A549 (cell line): ENCODE measurements at regions not wholly inside any gene's neighbourhood (a gene's known extent, or its start where the extent isn't known, plus 50 kb on each side); places are given as distances from the start of the nearest gene placed in this dataset.

Experiments
- BCL3 ChIP-seq: fragments of >200 bp; sonication (Bioruptor Twin); formaldehyde crosslinking; IDR thresholded peaks from 3 replicates; pipeline ENCODE4 v1.6.1; 2016
- BHLHE40 ChIP-seq: IDR thresholded peaks from 2 replicates; pipeline ENCODE4 v1.6.1; 2012; ENCODE audit warnings: low read depth, low read length, inconsistent platforms
- CEBPB ChIP-seq, 2 experiments: fragments of >200 bp in 1 of 2; sonication (Bioruptor Twin) in 1 of 2; formaldehyde crosslinking in 1 of 2; IDR thresholded peaks; 2 replicates each; pipeline ENCODE4 v1.6.1; 2012 to 2016
- MAFK ChIP-seq: fragments of 450-650 bp; IDR thresholded peaks from 2 replicates; pipeline ENCODE4 v1.6.1; 2014; ENCODE audit not compliant: partially characterized antibody
- MAX ChIP-seq: IDR thresholded peaks from 2 replicates; pipeline ENCODE4 v1.6.1; 2012
- MAZ ChIP-seq: fragments of 150-350 bp; IDR thresholded peaks from 2 replicates; pipeline ENCODE4 v1.6.1; 2014; ENCODE audit warnings: antibody characterized with exemption, low read depth, low read length, borderline replicate concordance
- MYC ChIP-seq: IDR thresholded peaks from 2 replicates; pipeline ENCODE4 v1.6.1; 2012; ENCODE audit warnings: mild to moderate bottlenecking, inconsistent platforms, low read length, improper control_type of control experiment, borderline replicate concordance
- POLR2A ChIP-seq: IDR thresholded peaks from 2 replicates; pipeline ENCODE4 v1.6.1; 2012; ENCODE audit warnings: mild to moderate bottlenecking, low read length
- RAD21 ChIP-seq, 2 experiments: fragments of >200 bp in 1 of 2; sonication (Bioruptor Twin) in 1 of 2; formaldehyde crosslinking in 1 of 2; IDR thresholded peaks in 1 of 2; conservative IDR thresholded peaks in 1 of 2; 2 replicates in 1 of 2; 3 replicates in 1 of 2; pipeline ENCODE4 v1.6.1; 2012 to 2018; ENCODE audit warnings: inconsistent platforms in 1 of 2
- RFX5 ChIP-seq: fragments of 450-650 bp; IDR thresholded peaks from 2 replicates; pipeline ENCODE4 v1.7.1; 2014; ENCODE audit warnings: antibody characterized with exemption, mild to moderate bottlenecking, moderate library complexity
- USF2 ChIP-seq: fragments of 450-650 bp; IDR thresholded peaks from 2 replicates; pipeline ENCODE4 v1.6.1; 2014; ENCODE audit warnings: antibody characterized with exemption
- TF ChIP-seq, protein P1 (sequence below): fragments of >200 bp; sonication (Bioruptor Twin); formaldehyde crosslinking; IDR thresholded peaks from 3 replicates; pipeline ENCODE4 v1.5.1; 2016

DNA sequence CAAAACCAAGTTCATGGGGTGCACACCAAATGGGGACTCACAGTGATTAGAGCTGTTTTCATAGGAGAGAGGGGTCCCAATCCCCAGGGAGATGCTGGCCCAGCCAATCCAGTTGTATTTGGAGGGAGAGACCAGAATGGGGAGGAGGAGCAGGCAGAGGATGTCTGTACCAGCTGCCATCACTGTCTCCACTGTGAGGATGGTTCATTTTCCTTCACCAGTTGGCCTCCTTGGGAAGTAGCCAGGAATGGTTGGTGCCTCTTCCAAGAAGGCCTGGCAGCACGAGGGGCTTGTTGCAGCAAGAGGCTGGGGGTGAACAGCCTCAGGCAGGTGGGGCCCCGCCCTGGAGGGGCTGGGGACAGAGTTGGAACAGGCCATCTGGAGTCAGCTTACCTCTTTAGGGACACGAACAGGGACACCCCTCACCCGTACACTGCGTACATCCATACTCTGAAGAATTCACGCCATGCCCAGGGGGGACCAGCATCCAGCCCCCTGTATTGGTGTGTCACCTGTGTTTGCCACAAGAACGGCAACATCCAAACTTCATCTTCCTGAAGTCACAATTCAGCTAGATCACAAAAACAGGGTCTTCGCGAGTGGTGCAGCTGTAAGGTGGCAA lies 161.7 kb upstream of the ZNF236 start:
- no peak for TF ChIP-seq USF2
- TF ChIP-seq RFX5: no peak
- no peak for TF ChIP-seq MAX
- TF ChIP-seq, protein P1, sequence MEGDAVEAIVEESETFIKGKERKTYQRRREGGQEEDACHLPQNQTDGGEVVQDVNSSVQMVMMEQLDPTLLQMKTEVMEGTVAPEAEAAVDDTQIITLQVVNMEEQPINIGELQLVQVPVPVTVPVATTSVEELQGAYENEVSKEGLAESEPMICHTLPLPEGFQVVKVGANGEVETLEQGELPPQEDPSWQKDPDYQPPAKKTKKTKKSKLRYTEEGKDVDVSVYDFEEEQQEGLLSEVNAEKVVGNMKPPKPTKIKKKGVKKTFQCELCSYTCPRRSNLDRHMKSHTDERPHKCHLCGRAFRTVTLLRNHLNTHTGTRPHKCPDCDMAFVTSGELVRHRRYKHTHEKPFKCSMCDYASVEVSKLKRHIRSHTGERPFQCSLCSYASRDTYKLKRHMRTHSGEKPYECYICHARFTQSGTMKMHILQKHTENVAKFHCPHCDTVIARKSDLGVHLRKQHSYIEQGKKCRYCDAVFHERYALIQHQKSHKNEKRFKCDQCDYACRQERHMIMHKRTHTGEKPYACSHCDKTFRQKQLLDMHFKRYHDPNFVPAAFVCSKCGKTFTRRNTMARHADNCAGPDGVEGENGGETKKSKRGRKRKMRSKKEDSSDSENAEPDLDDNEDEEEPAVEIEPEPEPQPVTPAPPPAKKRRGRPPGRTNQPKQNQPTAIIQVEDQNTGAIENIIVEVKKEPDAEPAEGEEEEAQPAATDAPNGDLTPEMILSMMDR: no peak
- TF ChIP-seq CEBPB (IDR thresholded peaks at IDR 0.05): no peak
- TF ChIP-seq POLR2A: no peak
- TF ChIP-seq RAD21 (conservative IDR thresholded peaks at IDR 0.05 in 1 of 2, IDR thresholded peaks at IDR 0.05 in 1 of 2): no peak
- no peak for TF ChIP-seq BHLHE40
- TF ChIP-seq MYC: no peak
- no peak for TF ChIP-seq MAFK
- TF ChIP-seq BCL3: no peak
- no peak for TF ChIP-seq MAZ
